Choroid plexus epithelial cell (primary cell): ENCODE measurements at regions not wholly inside any gene's neighbourhood (a gene's known extent, or its start where the extent isn't known, plus 50 kb on each side); places are given as distances from the start of the nearest gene placed in this dataset.
A peak's percentile ranks its signal among the peaks of the same experiment; 100 is the strongest.

Experiments
- DNase-seq: peaks from one replicate; pipeline ENCODE4 v3.0.0-alpha.2; 2010; ENCODE audit warnings: low read depth
- H3K4me3 ChIP-seq: 2 replicates; pipeline ENCODE4 v1.5.1; 2011; ENCODE audit warnings: low read depth, mild to moderate bottlenecking, control low read depth, low read length, moderate library complexity
- TF ChIP-seq, protein P1 (sequence below): conservative IDR thresholded peaks from 2 replicates; pipeline ENCODE4 v1.5.1; 2011; ENCODE audit warnings: low read depth, mild to moderate bottlenecking, control low read depth, inconsistent platforms, low read length, moderate library complexity

DNA sequence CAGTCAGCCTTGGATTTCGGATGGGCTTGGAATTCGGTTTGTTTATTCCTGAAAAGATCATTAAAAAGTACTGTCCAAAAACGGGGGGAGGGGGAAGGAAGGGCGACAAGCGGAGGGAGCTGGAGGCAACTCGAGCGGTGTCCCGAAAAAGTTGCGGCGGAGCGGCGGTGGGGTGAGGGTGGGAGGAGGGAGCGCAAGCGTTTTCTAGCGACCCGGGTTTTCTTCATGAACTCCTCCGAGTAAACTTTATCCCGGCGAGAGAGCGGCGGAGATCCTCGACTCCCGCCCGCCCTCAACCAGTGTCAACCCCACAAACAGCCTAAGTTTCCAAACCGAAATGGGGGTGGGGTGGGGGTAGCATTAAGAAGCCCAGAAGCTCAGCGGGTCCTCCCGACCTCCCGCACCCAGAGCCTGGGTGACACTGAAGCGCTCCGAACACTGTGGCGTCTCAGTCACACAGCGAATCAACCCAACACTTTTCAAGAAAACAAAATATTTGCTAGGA, 133.0 kb upstream of the C11orf58 start:
- TF ChIP-seq, protein P1, sequence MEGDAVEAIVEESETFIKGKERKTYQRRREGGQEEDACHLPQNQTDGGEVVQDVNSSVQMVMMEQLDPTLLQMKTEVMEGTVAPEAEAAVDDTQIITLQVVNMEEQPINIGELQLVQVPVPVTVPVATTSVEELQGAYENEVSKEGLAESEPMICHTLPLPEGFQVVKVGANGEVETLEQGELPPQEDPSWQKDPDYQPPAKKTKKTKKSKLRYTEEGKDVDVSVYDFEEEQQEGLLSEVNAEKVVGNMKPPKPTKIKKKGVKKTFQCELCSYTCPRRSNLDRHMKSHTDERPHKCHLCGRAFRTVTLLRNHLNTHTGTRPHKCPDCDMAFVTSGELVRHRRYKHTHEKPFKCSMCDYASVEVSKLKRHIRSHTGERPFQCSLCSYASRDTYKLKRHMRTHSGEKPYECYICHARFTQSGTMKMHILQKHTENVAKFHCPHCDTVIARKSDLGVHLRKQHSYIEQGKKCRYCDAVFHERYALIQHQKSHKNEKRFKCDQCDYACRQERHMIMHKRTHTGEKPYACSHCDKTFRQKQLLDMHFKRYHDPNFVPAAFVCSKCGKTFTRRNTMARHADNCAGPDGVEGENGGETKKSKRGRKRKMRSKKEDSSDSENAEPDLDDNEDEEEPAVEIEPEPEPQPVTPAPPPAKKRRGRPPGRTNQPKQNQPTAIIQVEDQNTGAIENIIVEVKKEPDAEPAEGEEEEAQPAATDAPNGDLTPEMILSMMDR, result no peak
- H3K4me3 ChIP-seq, result peak overlapping the region; percentile 46
- DNase-seq, result no peak

DNA sequence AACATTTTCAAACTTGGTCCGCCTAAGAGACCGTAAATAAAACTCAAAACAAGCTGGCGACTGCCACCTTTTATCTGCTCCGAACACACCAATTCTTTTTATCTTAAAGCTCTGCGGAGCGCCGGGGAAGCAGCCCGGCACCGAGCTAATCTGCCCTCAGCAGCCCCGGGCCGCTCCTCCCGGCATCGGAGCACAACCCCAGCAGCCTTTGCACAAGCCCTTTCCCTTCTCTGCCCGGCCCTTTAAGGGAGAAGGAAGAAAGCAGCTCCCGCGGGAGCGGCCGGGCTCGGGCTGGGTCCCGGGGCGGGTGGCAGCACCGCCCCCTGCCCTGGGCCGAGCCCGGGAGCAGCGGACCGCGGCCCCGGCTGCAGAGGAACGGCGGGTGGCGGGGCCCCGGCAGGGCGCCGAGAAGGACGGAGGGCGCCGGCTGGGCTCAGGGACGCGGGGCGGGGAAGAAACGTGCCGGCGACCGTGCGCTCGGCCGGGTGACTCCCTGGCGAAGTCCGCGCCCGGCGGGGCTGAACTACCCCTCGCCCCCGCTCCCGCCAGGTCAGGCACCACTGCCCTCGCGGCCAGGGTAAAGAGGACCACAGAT, 133.6 kb upstream of the C11orf58 start:
- TF ChIP-seq, protein P1, result no peak
- no peak for DNase-seq
- peak overlapping the region; percentile 46 for H3K4me3 ChIP-seq

DNA sequence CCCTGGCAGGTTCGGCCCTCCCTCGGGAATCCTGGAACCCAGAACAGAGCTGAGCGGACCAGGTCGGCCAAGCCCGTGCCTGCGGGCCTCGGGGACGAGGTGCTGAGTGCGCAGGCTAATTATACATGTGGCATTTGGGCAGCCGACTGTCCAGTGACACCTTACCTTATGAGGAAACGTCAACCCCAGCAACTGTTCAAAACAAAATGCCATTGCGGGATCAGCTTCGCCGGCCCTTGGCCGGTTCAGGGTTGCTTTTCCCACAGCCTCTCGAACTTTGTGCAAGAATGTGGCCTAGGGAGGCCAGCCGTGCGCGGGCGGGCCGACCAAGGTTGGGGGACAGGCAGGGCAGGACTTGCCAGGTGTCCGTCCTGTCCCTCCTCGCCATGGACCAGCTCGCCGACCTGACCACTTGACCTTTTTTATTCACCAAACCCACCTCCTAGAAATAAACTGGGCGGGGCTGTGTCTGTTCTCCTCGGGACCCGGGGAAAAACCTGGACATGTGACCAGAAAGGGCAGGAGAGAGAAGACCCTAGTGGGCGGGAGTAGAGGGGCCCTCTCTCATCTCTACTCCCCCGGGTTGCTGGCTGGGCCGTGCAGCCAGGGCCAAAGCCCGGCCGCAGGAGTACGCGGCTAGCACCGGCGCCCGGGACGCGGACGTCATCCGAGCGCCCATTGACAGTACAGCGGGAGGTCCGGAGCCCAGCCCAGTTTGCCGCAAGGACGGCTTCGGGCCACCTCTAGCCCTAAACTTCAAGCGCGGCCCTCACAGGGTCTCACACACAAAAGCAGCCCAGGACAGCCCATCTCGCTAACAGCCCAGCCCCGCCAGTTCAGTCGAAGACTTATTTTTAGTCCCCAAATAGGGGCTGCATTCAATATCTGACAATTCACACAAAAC, 134.3 kb upstream of the C11orf58 start:
- no peak for DNase-seq
- TF ChIP-seq, protein P1, result no peak
- peak overlapping the region; percentile 46 for H3K4me3 ChIP-seq

DNA sequence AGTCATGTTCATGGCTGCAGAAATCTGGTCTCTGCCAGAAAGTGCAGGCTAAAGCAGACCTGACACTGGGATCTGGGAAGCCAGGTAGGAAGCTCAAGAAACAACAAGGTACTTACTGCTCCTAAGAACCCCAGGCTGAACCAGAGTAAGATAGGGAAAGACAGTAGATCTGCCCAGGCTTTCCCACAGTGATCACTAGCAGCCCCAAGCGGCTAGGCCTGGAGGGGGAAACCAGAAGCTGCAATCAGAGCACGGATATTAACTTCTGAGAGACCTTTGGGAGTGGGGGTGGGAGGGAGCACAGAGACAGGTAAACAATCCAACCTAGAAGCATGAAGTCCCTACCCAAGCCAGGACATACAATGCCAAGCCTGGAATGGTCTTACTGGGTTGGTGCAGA, 135.2 kb upstream of the C11orf58 start:
- no peak for DNase-seq
- H3K4me3 ChIP-seq, result no peak overlapping the region
- TF ChIP-seq, protein P1, result no peak

DNA sequence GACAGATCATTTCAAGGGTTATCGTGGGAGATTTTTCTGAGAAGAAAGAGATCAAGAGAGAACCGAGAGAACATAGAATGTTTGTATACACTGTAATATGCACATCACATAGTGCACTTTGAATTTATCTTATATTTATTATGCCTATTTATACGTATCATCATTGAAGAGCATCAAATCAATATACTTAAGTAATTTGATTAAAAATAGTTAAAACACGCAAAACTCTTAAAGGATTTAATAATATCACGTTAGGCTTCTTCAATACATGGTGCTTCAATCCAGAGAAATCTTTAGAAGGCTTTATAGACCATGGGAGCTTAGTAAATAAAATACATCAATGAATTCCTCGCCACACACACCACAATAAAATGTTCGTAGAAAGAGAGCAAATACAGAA, 139.5 kb upstream of the C11orf58 start:
- no peak for DNase-seq
- H3K4me3 ChIP-seq, result no peak overlapping the region
- TF ChIP-seq, protein P1, result no peak

DNA sequence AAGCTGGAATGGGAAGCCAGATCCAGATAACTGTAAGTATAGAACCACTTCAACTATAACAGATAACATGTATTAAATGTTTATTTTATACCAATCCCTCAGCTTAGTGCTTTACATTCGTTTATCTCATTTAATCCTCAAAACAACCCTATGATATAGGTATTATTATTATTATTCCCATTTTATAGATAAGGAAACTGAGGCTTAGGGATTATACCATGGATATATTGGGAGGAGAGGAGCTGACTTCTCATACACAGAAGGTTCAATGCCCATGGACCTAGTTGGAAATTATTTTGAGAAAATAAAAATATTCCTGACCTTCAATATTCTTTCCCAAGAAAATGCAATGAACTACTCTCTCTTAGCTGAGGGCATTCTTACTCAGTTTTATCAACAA, 140.4 kb upstream of the C11orf58 start:
- no peak for DNase-seq
- TF ChIP-seq, protein P1, result no peak
- H3K4me3 ChIP-seq, result no peak overlapping the region
